ENCODE measurements at regions not wholly inside any gene's neighbourhood (a gene's known extent, or its start where the extent isn't known, plus 50 kb on each side); places are given as distances from the start of the nearest gene placed in this dataset.
A peak's percentile ranks its signal among the peaks of the same experiment; 100 is the strongest.

- DNase-seq (ENCODE audit: low spot score): no peak
- in situ Hi-C loops (cut with HindIII; ENCODE audit: low sequenced_read_pairs): no loop called here
Observed at GRCh38 chr20:11266571-11266970, 592.8 kb upstream of the JAG1 start.

- DNase-seq (ENCODE audit: low spot score): no peak
- in situ Hi-C loops (cut with HindIII; ENCODE audit: low sequenced_read_pairs): no loop called here
Observed at GRCh38 chr20:11267131-11267761, 593.4 kb upstream of the JAG1 start.

GRCh38 chr20:11267762-11268335 is 594.0 kb upstream of the JAG1 start:
- in situ Hi-C loops (cut with HindIII; ENCODE audit: low sequenced_read_pairs): no loop called here
- no peak for DNase-seq (ENCODE audit: low spot score)

GRCh38 chr20:11270566-11270965 is 596.8 kb upstream of the JAG1 start:
- no peak for DNase-seq (ENCODE audit: low spot score)
- in situ Hi-C loops (cut with HindIII; ENCODE audit: low sequenced_read_pairs): no loop called here

- in situ Hi-C loops (cut with HindIII; ENCODE audit: low sequenced_read_pairs): no loop called here
- DNase-seq (ENCODE audit: low spot score): peak; percentile 79
Observed at GRCh38 chr20:11271319-11271718, 597.5 kb upstream of the JAG1 start.

- in situ Hi-C loops (cut with HindIII; ENCODE audit: low sequenced_read_pairs): no loop called here
- DNase-seq (ENCODE audit: low spot score): no peak
Observed at GRCh38 chr20:11271920-11272594, 598.3 kb upstream of the JAG1 start.

- peak; percentile 87 for DNase-seq (ENCODE audit: low spot score)
- in situ Hi-C loops (cut with HindIII; ENCODE audit: low sequenced_read_pairs): no loop called here
Observed at GRCh38 chr20:11274141-11274594, 600.4 kb upstream of the JAG1 start.

- in situ Hi-C loops (cut with HindIII; ENCODE audit: low sequenced_read_pairs): no loop called here
- DNase-seq (ENCODE audit: low spot score): no peak
Observed at GRCh38 chr20:11275740-11276139, 601.9 kb upstream of the JAG1 start.

GRCh38 chr20:11277170-11277569 is 603.4 kb upstream of the JAG1 start:
- no peak for DNase-seq (ENCODE audit: low spot score)
- in situ Hi-C loops (cut with HindIII; ENCODE audit: low sequenced_read_pairs): no loop called here

- in situ Hi-C loops (cut with HindIII; ENCODE audit: low sequenced_read_pairs): no loop called here
- DNase-seq (ENCODE audit: low spot score): no peak
Observed at GRCh38 chr20:11277858-11278257, 604.1 kb upstream of the JAG1 start.

- in situ Hi-C loops (cut with HindIII; ENCODE audit: low sequenced_read_pairs): no loop called here
- DNase-seq (ENCODE audit: low spot score): no peak
Observed at GRCh38 chr20:11278461-11278860, 604.7 kb upstream of the JAG1 start.

- DNase-seq (ENCODE audit: low spot score): no peak
- in situ Hi-C loops (cut with HindIII; ENCODE audit: low sequenced_read_pairs): no loop called here
Observed at GRCh38 chr20:11281240-11281639, 607.4 kb upstream of the JAG1 start.

GRCh38 chr20:11281768-11282167 is 608.0 kb upstream of the JAG1 start:
- no peak for DNase-seq (ENCODE audit: low spot score)
- in situ Hi-C loops (cut with HindIII; ENCODE audit: low sequenced_read_pairs): no loop called here

- DNase-seq (ENCODE audit: low spot score): no peak
- in situ Hi-C loops (cut with HindIII; ENCODE audit: low sequenced_read_pairs): no loop called here
Observed at GRCh38 chr20:11287126-11287525, 613.3 kb upstream of the JAG1 start.

- DNase-seq (ENCODE audit: low spot score): no peak
- in situ Hi-C loops (cut with HindIII; ENCODE audit: low sequenced_read_pairs): no loop called here
Observed at GRCh38 chr20:11296221-11296620, 621.5 kb upstream of the BTBD3 start.

- in situ Hi-C loops (cut with HindIII; ENCODE audit: low sequenced_read_pairs): no loop called here
- DNase-seq (ENCODE audit: low spot score): no peak
Observed at GRCh38 chr20:11296951-11297350, 620.7 kb upstream of the BTBD3 start.

- in situ Hi-C loops (cut with HindIII; ENCODE audit: low sequenced_read_pairs): no loop called here
- DNase-seq (ENCODE audit: low spot score): no peak
Observed at GRCh38 chr20:11301699-11302098, 616.0 kb upstream of the BTBD3 start.

- DNase-seq (ENCODE audit: low spot score): no peak
- in situ Hi-C loops (cut with HindIII; ENCODE audit: low sequenced_read_pairs): no loop called here
Observed at GRCh38 chr20:11302436-11302835, 615.3 kb upstream of the BTBD3 start.

GRCh38 chr20:11304795-11305194 is 612.9 kb upstream of the BTBD3 start:
- no peak for DNase-seq (ENCODE audit: low spot score)
- in situ Hi-C loops (cut with HindIII; ENCODE audit: low sequenced_read_pairs): no loop called here

- in situ Hi-C loops (cut with HindIII; ENCODE audit: low sequenced_read_pairs): no loop called here
- no peak for DNase-seq (ENCODE audit: low spot score)
Observed at GRCh38 chr20:11305406-11305805, 612.3 kb upstream of the BTBD3 start.
